A549 (cell line): ENCODE measurements at regions not wholly inside any gene's neighbourhood (a gene's known extent, or its start where the extent isn't known, plus 50 kb on each side); places are given as distances from the start of the nearest gene placed in this dataset.

ENCODE experiments used
- CHD2 ChIP-seq: fragments of 150-350 bp; IDR thresholded peaks from 2 replicates; pipeline ENCODE4 v1.6.1; 2014; ENCODE audit warnings: low read length; ENCODE audit not compliant: partially characterized antibody
- CTCF ChIP-seq: fragments of >200 bp; sonication (Bioruptor Twin); formaldehyde crosslinking; IDR thresholded peaks from 3 replicates; pipeline ENCODE4 v1.5.1; 2016
- EHMT2 ChIP-seq: fragments of 200-600 bp; sonication (generic); IDR thresholded peaks from 2 replicates; pipeline ENCODE4 v1.6.1; 2016; ENCODE audit warnings: antibody characterized with exemption, low read depth, mild to moderate bottlenecking, moderate library complexity
- EP300 ChIP-seq, 2 experiments: fragments of >200 bp; sonication (Bioruptor Twin); formaldehyde crosslinking; IDR thresholded peaks; 2 replicates in 1 of 2; 3 replicates in 1 of 2; pipeline ENCODE4 v1.6.1; 2016 to 2017
- MAZ ChIP-seq: fragments of 150-350 bp; IDR thresholded peaks from 2 replicates; pipeline ENCODE4 v1.6.1; 2014; ENCODE audit warnings: antibody characterized with exemption, low read depth, low read length, borderline replicate concordance
- NFE2L2 ChIP-seq: fragments of 150-350 bp; conservative IDR thresholded peaks from 2 replicates; pipeline ENCODE4 v1.6.1; 2014; ENCODE audit warnings: low read length
- POLR2A ChIP-seq: IDR thresholded peaks from 2 replicates; pipeline ENCODE4 v1.6.1; 2012; ENCODE audit warnings: mild to moderate bottlenecking, low read length
- ZFP36 ChIP-seq: fragments of 450-650 bp; IDR thresholded peaks from 2 replicates; pipeline ENCODE4 v1.6.1; 2014; ENCODE audit warnings: borderline replicate concordance; ENCODE audit not compliant: partially characterized antibody

- TF ChIP-seq POLR2A: no peak
- TF ChIP-seq CTCF: no peak
- TF ChIP-seq NFE2L2: no peak
- TF ChIP-seq ZFP36: no peak
- no peak for TF ChIP-seq EP300 (IDR thresholded peaks at IDR 0.05)
- TF ChIP-seq MAZ: no peak
- no peak for TF ChIP-seq EHMT2
- no peak for TF ChIP-seq CHD2
Observed at GRCh38 chr5:74390822-74391221, 249.7 kb downstream of the ENC1 start.
